ENCODE measurements at regions not wholly inside any gene's neighbourhood (a gene's known extent, or its start where the extent isn't known, plus 50 kb on each side); places are given as distances from the start of the nearest gene placed in this dataset.
A peak's percentile ranks its signal among the peaks of the same experiment; 100 is the strongest.

DNA sequence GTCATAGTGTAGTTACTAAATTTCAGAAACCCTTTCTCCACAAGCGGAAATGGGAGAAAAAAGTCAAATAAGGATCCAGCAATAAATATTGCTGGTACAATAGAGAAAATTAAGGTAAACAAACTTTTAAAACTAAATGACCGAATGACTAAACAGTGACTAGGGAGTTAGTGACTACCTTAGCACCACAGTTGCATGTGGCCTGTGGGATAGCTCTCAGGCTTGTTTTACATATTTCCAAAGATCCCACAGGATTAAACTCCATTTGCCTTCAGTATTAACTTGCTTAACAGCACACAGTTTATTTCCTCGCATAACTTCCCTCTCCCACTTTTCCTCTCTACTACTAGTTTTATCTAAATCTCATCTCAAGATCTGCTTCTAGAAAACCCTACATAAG lies 824.3 kb upstream of the KLHL1 start:
- 77 to 82% (median 77%) methylated on average over 3 of the region's 3 CpGs for WGBS, 3 donors
- Histone ChIP-seq H3K4me3 (no peak overlapping the region), H3K4me1 (no peaks in the 10 kb centered on the region), H3K36me3 (ENCODE audit: insufficient read depth in 1 of 2, low read depth in 1 of 2) (no peaks in the 10 kb centered on the region), H3K27ac (no peak overlapping the region), H3K9me3 (no peaks in the 10 kb centered on the region), H3K27me3 (ENCODE audit: insufficient read depth in 3 of 3, low read length in 2 of 3) (no peaks in the 10 kb centered on the region)
- DNase-seq (no peak), ATAC-seq (no peak)
- TF ChIP-seq, protein P1, sequence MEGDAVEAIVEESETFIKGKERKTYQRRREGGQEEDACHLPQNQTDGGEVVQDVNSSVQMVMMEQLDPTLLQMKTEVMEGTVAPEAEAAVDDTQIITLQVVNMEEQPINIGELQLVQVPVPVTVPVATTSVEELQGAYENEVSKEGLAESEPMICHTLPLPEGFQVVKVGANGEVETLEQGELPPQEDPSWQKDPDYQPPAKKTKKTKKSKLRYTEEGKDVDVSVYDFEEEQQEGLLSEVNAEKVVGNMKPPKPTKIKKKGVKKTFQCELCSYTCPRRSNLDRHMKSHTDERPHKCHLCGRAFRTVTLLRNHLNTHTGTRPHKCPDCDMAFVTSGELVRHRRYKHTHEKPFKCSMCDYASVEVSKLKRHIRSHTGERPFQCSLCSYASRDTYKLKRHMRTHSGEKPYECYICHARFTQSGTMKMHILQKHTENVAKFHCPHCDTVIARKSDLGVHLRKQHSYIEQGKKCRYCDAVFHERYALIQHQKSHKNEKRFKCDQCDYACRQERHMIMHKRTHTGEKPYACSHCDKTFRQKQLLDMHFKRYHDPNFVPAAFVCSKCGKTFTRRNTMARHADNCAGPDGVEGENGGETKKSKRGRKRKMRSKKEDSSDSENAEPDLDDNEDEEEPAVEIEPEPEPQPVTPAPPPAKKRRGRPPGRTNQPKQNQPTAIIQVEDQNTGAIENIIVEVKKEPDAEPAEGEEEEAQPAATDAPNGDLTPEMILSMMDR (IDR thresholded peaks at IDR 0.05) = no peak
- intact Hi-C loops (cut with DNase I) = no loop called here

DNA sequence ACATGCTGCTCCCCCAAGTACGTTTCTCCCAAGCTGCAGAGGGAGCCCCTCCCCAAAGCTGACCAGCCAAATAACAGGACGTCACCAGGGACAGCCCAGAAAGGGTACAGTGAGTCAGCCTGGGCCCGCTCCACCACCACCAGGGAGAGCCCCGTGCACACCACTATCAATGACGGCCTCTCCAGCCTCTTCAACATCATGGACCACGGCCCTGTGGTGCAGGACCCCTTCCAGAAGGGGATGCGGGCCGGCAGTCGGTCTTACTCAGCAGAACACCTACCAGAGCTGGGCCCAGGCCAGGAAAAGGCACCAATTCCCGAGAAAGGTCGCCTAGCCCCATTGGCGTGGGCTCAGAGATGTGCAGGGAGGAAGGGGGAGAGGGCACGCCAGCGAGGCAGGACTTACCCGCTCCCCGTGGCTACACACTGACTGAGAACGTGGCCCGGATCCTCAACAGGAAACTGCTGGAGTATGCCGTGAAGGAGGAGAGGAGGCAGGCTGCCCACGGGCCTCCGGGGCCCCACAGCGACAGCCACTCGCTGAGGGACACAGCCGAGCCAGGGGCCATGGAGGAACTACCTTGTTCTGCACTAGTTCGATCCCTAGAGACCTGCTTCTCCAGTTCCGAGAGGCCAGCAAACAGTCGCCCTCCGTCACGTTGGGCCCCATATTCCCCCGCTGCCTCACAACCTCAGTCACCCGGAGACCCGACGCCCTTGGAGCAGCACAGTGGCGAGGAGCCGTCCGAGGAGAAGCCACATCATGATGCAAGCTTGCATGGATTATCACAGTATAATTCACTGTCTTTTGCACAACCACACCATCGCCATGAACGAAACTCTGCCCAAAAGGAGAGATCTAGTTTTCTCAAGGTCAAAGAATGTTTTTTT lies 815.9 kb upstream of the KLHL1 start:
- Histone ChIP-seq H3K27me3 (ENCODE audit: insufficient read depth in 3 of 3, low read length in 2 of 3) (no peaks in the 10 kb centered on the region), H3K9me3 (no peaks in the 10 kb centered on the region), H3K4me1 (no peaks in the 10 kb centered on the region), H3K4me3 (no peak overlapping the region), H3K36me3 (ENCODE audit: insufficient read depth in 1 of 2, low read depth in 1 of 2) (no peaks in the 10 kb centered on the region), H3K27ac (no peak overlapping the region)
- WGBS, 3 donors = 83 to 92% (median 83%) methylated on average over 36 to 38 of the region's 38 CpGs
- ATAC-seq (no peak), DNase-seq (peak in 1 of 2 donors; percentile 39)
- intact Hi-C loops (cut with DNase I) = no loop called here
- TF ChIP-seq, protein P1 (IDR thresholded peaks at IDR 0.05) = no peak

DNA sequence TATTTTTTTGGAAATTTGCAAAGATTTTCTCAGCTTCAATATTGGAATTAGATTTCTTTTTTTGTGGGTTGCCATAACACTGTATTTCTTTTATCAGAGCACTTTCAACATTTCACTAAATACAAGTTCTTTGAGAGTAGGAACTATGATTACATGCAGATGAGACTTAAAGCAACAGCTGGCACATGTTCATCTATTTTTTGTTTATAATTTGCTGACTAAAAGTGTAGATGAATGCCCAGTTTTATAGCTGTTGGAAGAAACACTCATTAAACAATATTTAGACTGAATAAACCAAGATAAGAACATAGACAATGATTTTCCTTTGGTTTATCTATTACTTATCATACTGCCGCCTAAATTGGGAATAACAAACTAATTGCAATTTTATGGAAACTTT lies 803.0 kb upstream of the KLHL1 start:
- 66 to 78% (median 74%) methylated on average over 1 of the region's 1 CpG for WGBS, 3 donors
- no peak for DNase-seq
- Histone ChIP-seq H3K9me3 (no peaks in the 10 kb centered on the region), H3K27ac (no peak overlapping the region), H3K4me3 (no peak overlapping the region), H3K27me3 (ENCODE audit: insufficient read depth in 3 of 3, low read length in 2 of 3) (no peaks in the 10 kb centered on the region), H3K36me3 (ENCODE audit: insufficient read depth in 1 of 2, low read depth in 1 of 2) (no peaks in the 10 kb centered on the region), H3K4me1 (no peaks in the 10 kb centered on the region)
- TF ChIP-seq, protein P1 (IDR thresholded peaks at IDR 0.05) = no peak
- ATAC-seq = no peak
- intact Hi-C loops (cut with DNase I) = no loop called here

GRCh38 chr13:70908795-70909194 lies 800.5 kb upstream of the KLHL1 start:
- no peak overlapping the region for H3K27ac ChIP-seq
- ATAC-seq (no peak), DNase-seq (no peak)
- 39 to 64% (median 61%) methylated on average over 3 of the region's 3 CpGs for WGBS, 3 donors
- no peak overlapping the region for H3K4me3 ChIP-seq
- no peaks in the 10 kb centered on the region for H3K27me3 ChIP-seq (ENCODE audit: insufficient read depth in 3 of 3, low read length in 2 of 3)
- TF ChIP-seq, protein P1 (IDR thresholded peaks at IDR 0.05) = no peak
- H3K4me1 ChIP-seq = no peaks in the 10 kb centered on the region
- no peaks in the 10 kb centered on the region for H3K9me3 ChIP-seq
- H3K36me3 ChIP-seq (ENCODE audit: insufficient read depth in 1 of 2, low read depth in 1 of 2) = no peaks in the 10 kb centered on the region
- intact Hi-C loops (cut with DNase I) = no loop called here
